ENCODE measurements at regions not wholly inside any gene's neighbourhood (a gene's known extent, or its start where the extent isn't known, plus 50 kb on each side); places are given as distances from the start of the nearest gene placed in this dataset.

GRCh38 chr3:166526881-166527280, 689.7 kb upstream of the BCHE start:
- Histone ChIP-seq H3K23ac (ENCODE audit: low read depth, low read length, poor library complexity) (no peak overlapping the region), H3K4ac (ENCODE audit: low read length) (no peak overlapping the region), H3K27me3 (ENCODE audit: control insufficient read depth in 3 of 3, insufficient read depth in 3 of 3, low read depth in 1 of 3, low read length in 3 of 3) (no peaks in the 10 kb centered on the region), H2BK120ac (ENCODE audit: low read depth, low read length) (no peak overlapping the region), H4K8ac (ENCODE audit: low read depth, low read length) (no peak overlapping the region), H3K4me2 (ENCODE audit: insufficient read depth, low read length, poor library complexity, severe bottlenecking) (no peak overlapping the region), H3K4me1 (ENCODE audit: control insufficient read depth in 2 of 2, insufficient read depth in 1 of 2, low read depth in 1 of 2, low read length in 2 of 2) (peaks cover 0 to 2% of the 10 kb centered on the region in 2 donors), H3K14ac (ENCODE audit: low read length) (no peak overlapping the region), H4K91ac (ENCODE audit: low read depth, low read length, poor library complexity) (no peak overlapping the region), H3K9me3 (replicated peaks in 1 of 2; ENCODE audit: control insufficient read depth in 2 of 2, insufficient read depth in 1 of 2, low read depth in 1 of 2, low read length in 2 of 2) (peaks cover 4 to 11% of the 10 kb centered on the region in 2 donors), H3K4me3 (ENCODE audit: low read length in 2 of 2) (no peak overlapping the region), H2BK15ac (ENCODE audit: low read length) (no peak overlapping the region), H2BK5ac (ENCODE audit: low read length) (no peak overlapping the region), H3K18ac (ENCODE audit: low read length) (no peak overlapping the region), H3K9ac (ENCODE audit: low read depth, low read length, poor library complexity) (no peak overlapping the region), H2BK12ac (ENCODE audit: low read length) (no peak overlapping the region), H3K79me1 (ENCODE audit: low read depth, low read length) (no peaks in the 10 kb centered on the region), H2AK5ac (ENCODE audit: low read depth, low read length) (no peak overlapping the region), H2AFZ (ENCODE audit: low read length) (no peak overlapping the region), H3K27ac (replicated peaks; ENCODE audit: low read length) (no peak overlapping the region), H3K36me3 (replicated peaks in 1 of 2; ENCODE audit: control insufficient read depth in 2 of 2, insufficient read depth in 2 of 2, low read length in 2 of 2) (no peaks in the 10 kb centered on the region)
- no CpG with 5 or more reads among the region's 2 CpGs for WGBS, 2 donors (ENCODE audit: extremely low coverage in 2 of 2, insufficient read length in 2 of 2, insufficient replicate concordance in 1 of 2)
- no peak for DNase-seq (ENCODE audit: low spot score)

GRCh38 chr3:166522017-166522416, 684.8 kb upstream of the BCHE start:
- no CpG with 5 or more reads among the region's 3 CpGs for WGBS, 2 donors (ENCODE audit: extremely low coverage in 2 of 2, insufficient read length in 2 of 2, insufficient replicate concordance in 1 of 2)
- Histone ChIP-seq H2BK15ac (ENCODE audit: low read length) (no peak overlapping the region), H3K18ac (ENCODE audit: low read length) (no peak overlapping the region), H3K14ac (ENCODE audit: low read length) (no peak overlapping the region), H4K8ac (ENCODE audit: low read depth, low read length) (no peak overlapping the region), H3K9me3 (replicated peaks in 1 of 2; ENCODE audit: control insufficient read depth in 2 of 2, insufficient read depth in 1 of 2, low read depth in 1 of 2, low read length in 2 of 2) (no peaks in the 10 kb centered on the region), H3K27ac (replicated peaks; ENCODE audit: low read length) (no peak overlapping the region), H3K9ac (ENCODE audit: low read depth, low read length, poor library complexity) (no peak overlapping the region), H3K4me1 (ENCODE audit: control insufficient read depth in 2 of 2, insufficient read depth in 1 of 2, low read depth in 1 of 2, low read length in 2 of 2) (peaks cover 0 to 2% of the 10 kb centered on the region in 2 donors), H3K4me2 (ENCODE audit: insufficient read depth, low read length, poor library complexity, severe bottlenecking) (no peak overlapping the region), H3K4ac (ENCODE audit: low read length) (no peak overlapping the region), H2BK5ac (ENCODE audit: low read length) (no peak overlapping the region), H2BK120ac (ENCODE audit: low read depth, low read length) (no peak overlapping the region), H2BK12ac (ENCODE audit: low read length) (no peak overlapping the region), H3K36me3 (replicated peaks in 1 of 2; ENCODE audit: control insufficient read depth in 2 of 2, insufficient read depth in 2 of 2, low read length in 2 of 2) (no peaks in the 10 kb centered on the region), H3K79me1 (ENCODE audit: low read depth, low read length) (no peaks in the 10 kb centered on the region), H3K4me3 (ENCODE audit: low read length in 2 of 2) (no peak overlapping the region), H2AFZ (ENCODE audit: low read length) (no peak overlapping the region), H4K91ac (ENCODE audit: low read depth, low read length, poor library complexity) (no peak overlapping the region), H3K27me3 (ENCODE audit: control insufficient read depth in 3 of 3, insufficient read depth in 3 of 3, low read depth in 1 of 3, low read length in 3 of 3) (no peaks in the 10 kb centered on the region), H2AK5ac (ENCODE audit: low read depth, low read length) (no peak overlapping the region), H3K23ac (ENCODE audit: low read depth, low read length, poor library complexity) (no peak overlapping the region)
- DNase-seq (ENCODE audit: low spot score): no peak

- Histone ChIP-seq H3K4ac (ENCODE audit: low read length) (no peak overlapping the region), H2BK15ac (ENCODE audit: low read length) (no peak overlapping the region), H3K18ac (ENCODE audit: low read length) (no peak overlapping the region), H3K79me1 (ENCODE audit: low read depth, low read length) (no peaks in the 10 kb centered on the region), H2AFZ (ENCODE audit: low read length) (no peak overlapping the region), H3K4me3 (ENCODE audit: low read length in 2 of 2) (no peak overlapping the region), H4K8ac (ENCODE audit: low read depth, low read length) (no peak overlapping the region), H3K23ac (ENCODE audit: low read depth, low read length, poor library complexity) (no peak overlapping the region), H3K9ac (ENCODE audit: low read depth, low read length, poor library complexity) (no peak overlapping the region), H3K27me3 (ENCODE audit: control insufficient read depth in 3 of 3, insufficient read depth in 3 of 3, low read depth in 1 of 3, low read length in 3 of 3) (no peaks in the 10 kb centered on the region), H3K36me3 (replicated peaks in 1 of 2; ENCODE audit: control insufficient read depth in 2 of 2, insufficient read depth in 2 of 2, low read length in 2 of 2) (no peaks in the 10 kb centered on the region), H3K27ac (replicated peaks; ENCODE audit: low read length) (no peak overlapping the region), H2BK12ac (ENCODE audit: low read length) (no peak overlapping the region), H3K14ac (ENCODE audit: low read length) (no peak overlapping the region), H4K91ac (ENCODE audit: low read depth, low read length, poor library complexity) (no peak overlapping the region), H3K4me2 (ENCODE audit: insufficient read depth, low read length, poor library complexity, severe bottlenecking) (no peak overlapping the region), H2BK120ac (ENCODE audit: low read depth, low read length) (no peak overlapping the region), H3K9me3 (replicated peaks in 1 of 2; ENCODE audit: control insufficient read depth in 2 of 2, insufficient read depth in 1 of 2, low read depth in 1 of 2, low read length in 2 of 2) (no peaks in the 10 kb centered on the region), H3K4me1 (ENCODE audit: control insufficient read depth in 2 of 2, insufficient read depth in 1 of 2, low read depth in 1 of 2, low read length in 2 of 2) (peaks cover 0 to 2% of the 10 kb centered on the region in 2 donors), H2AK5ac (ENCODE audit: low read depth, low read length) (no peak overlapping the region), H2BK5ac (ENCODE audit: low read length) (no peak overlapping the region)
- no CpG with 5 or more reads among the region's 2 CpGs for WGBS, 2 donors (ENCODE audit: extremely low coverage in 2 of 2, insufficient read length in 2 of 2, insufficient replicate concordance in 1 of 2)
- no peak for DNase-seq (ENCODE audit: low spot score)
Measured at GRCh38 chr3:166519443-166519842, 682.2 kb upstream of the BCHE start.

- no peak overlapping the region for H2BK120ac ChIP-seq (ENCODE audit: low read depth, low read length)
- WGBS, 2 donors (ENCODE audit: extremely low coverage in 2 of 2, insufficient read length in 2 of 2, insufficient replicate concordance in 1 of 2): no CpG with 5 or more reads among the region's 2 CpGs
- no peak overlapping the region for H2AK5ac ChIP-seq (ENCODE audit: low read depth, low read length)
- H3K4me2 ChIP-seq (ENCODE audit: insufficient read depth, low read length, poor library complexity, severe bottlenecking): no peak overlapping the region
- no peak overlapping the region for H3K23ac ChIP-seq (ENCODE audit: low read depth, low read length, poor library complexity)
- no peak overlapping the region for H3K4ac ChIP-seq (ENCODE audit: low read length)
- H3K4me3 ChIP-seq (ENCODE audit: low read length in 2 of 2): no peak overlapping the region
- H3K18ac ChIP-seq (ENCODE audit: low read length): no peak overlapping the region
- H3K36me3 ChIP-seq (replicated peaks in 1 of 2; ENCODE audit: control insufficient read depth in 2 of 2, insufficient read depth in 2 of 2, low read length in 2 of 2): no peaks in the 10 kb centered on the region
- no peaks in the 10 kb centered on the region for H3K79me1 ChIP-seq (ENCODE audit: low read depth, low read length)
- H2BK15ac ChIP-seq (ENCODE audit: low read length): no peak overlapping the region
- no peak overlapping the region for H3K27ac ChIP-seq (replicated peaks; ENCODE audit: low read length)
- no peak overlapping the region for H3K9ac ChIP-seq (ENCODE audit: low read depth, low read length, poor library complexity)
- H4K91ac ChIP-seq (ENCODE audit: low read depth, low read length, poor library complexity): no peak overlapping the region
- H3K9me3 ChIP-seq (replicated peaks in 1 of 2; ENCODE audit: control insufficient read depth in 2 of 2, insufficient read depth in 1 of 2, low read depth in 1 of 2, low read length in 2 of 2): no peaks in the 10 kb centered on the region
- no peak overlapping the region for H2BK5ac ChIP-seq (ENCODE audit: low read length)
- no peak overlapping the region for H2BK12ac ChIP-seq (ENCODE audit: low read length)
- no peak overlapping the region for H2AFZ ChIP-seq (ENCODE audit: low read length)
- peaks cover 0 to 2% of the 10 kb centered on the region in 2 donors for H3K4me1 ChIP-seq (ENCODE audit: control insufficient read depth in 2 of 2, insufficient read depth in 1 of 2, low read depth in 1 of 2, low read length in 2 of 2)
- no peaks in the 10 kb centered on the region for H3K27me3 ChIP-seq (ENCODE audit: control insufficient read depth in 3 of 3, insufficient read depth in 3 of 3, low read depth in 1 of 3, low read length in 3 of 3)
- H4K8ac ChIP-seq (ENCODE audit: low read depth, low read length): no peak overlapping the region
- no peak for DNase-seq (ENCODE audit: low spot score)
- H3K14ac ChIP-seq (ENCODE audit: low read length): no peak overlapping the region
Measured at GRCh38 chr3:166518040-166518439, 680.8 kb upstream of the BCHE start.
